Activated CD4-positive, alpha-beta T cell treated with anti-CD3 and anti-CD28 coated beads, Interleukin-2, amount 50 U/mL, for 16 hours (primary cell): ENCODE measurements at regions not wholly inside any gene's neighbourhood (a gene's known extent, or its start where the extent isn't known, plus 50 kb on each side); places are given as distances from the start of the nearest gene placed in this dataset.

Source experiments
- DNase-seq: peaks from one replicate; pipeline ENCODE4 v3.0.0-alpha.2; 2020

GRCh38 chr5:29780401-29780800 lies 1413.1 kb upstream of the CDH6 start:
- no peak for DNase-seq

- no peak for DNase-seq
Observed at GRCh38 chr5:29779141-29779540, 1414.3 kb upstream of the CDH6 start.

- no peak for DNase-seq
Observed at GRCh38 chr5:29777373-29777772, 1416.1 kb upstream of the CDH6 start.

- no peak for DNase-seq
Observed at GRCh38 chr5:29770936-29771335, 1422.5 kb upstream of the CDH6 start.

GRCh38 chr5:29769474-29769873 lies 1424.0 kb upstream of the CDH6 start:
- DNase-seq: no peak

GRCh38 chr5:29758986-29759421 lies 1434.5 kb upstream of the CDH6 start:
- no peak for DNase-seq

GRCh38 chr5:29750453-29750852 lies 1443.0 kb upstream of the CDH6 start:
- DNase-seq: no peak

GRCh38 chr5:29744618-29745017 lies 1448.9 kb upstream of the CDH6 start:
- no peak for DNase-seq

- DNase-seq: no peak
Observed at GRCh38 chr5:29720954-29721353, 1472.5 kb upstream of the CDH6 start.

GRCh38 chr5:29719171-29719570 lies 1474.3 kb upstream of the CDH6 start:
- no peak for DNase-seq

- no peak for DNase-seq
Observed at GRCh38 chr5:29715167-29715566, 1478.3 kb upstream of the CDH6 start.

- no peak for DNase-seq
Observed at GRCh38 chr5:29702875-29703274, 1490.6 kb upstream of the CDH6 start.

GRCh38 chr5:29701600-29701999 lies 1491.9 kb upstream of the CDH6 start:
- no peak for DNase-seq

- DNase-seq: no peak
Observed at GRCh38 chr5:29697785-29698414, 1495.6 kb upstream of the CDH6 start.

- DNase-seq: no peak
Observed at GRCh38 chr5:29697278-29697677, 1496.2 kb upstream of the CDH6 start.

GRCh38 chr5:29672678-29673077 lies 1520.8 kb upstream of the CDH6 start:
- DNase-seq: no peak

GRCh38 chr5:29662876-29663275 lies 1530.6 kb upstream of the CDH6 start:
- DNase-seq: no peak

GRCh38 chr5:29654954-29655353 lies 1538.5 kb upstream of the CDH6 start:
- DNase-seq: no peak

GRCh38 chr5:29649321-29649720 lies 1544.2 kb upstream of the CDH6 start:
- DNase-seq: no peak

GRCh38 chr5:29642601-29643000 lies 1550.9 kb upstream of the CDH6 start:
- no peak for DNase-seq

GRCh38 chr5:29614206-29614605 lies 1579.3 kb upstream of the CDH6 start:
- DNase-seq: no peak

- no peak for DNase-seq
Observed at GRCh38 chr5:29588236-29588635, 1605.2 kb upstream of the CDH6 start.

- no peak for DNase-seq
Observed at GRCh38 chr5:29587832-29588231, 1605.7 kb upstream of the CDH6 start.

GRCh38 chr5:29568028-29568427 lies 1625.5 kb upstream of the CDH6 start:
- DNase-seq: no peak

- DNase-seq: no peak
Observed at GRCh38 chr5:29561564-29561963, 1631.9 kb upstream of the CDH6 start.

GRCh38 chr5:29550523-29550922 lies 1643.0 kb upstream of the CDH6 start:
- no peak for DNase-seq
